ENCODE measurements at regions not wholly inside any gene's neighbourhood (a gene's known extent, or its start where the extent isn't known, plus 50 kb on each side); places are given as distances from the start of the nearest gene placed in this dataset.

- no peak for TF ChIP-seq CTCF (conservative IDR thresholded peaks at IDR 0.05; ENCODE audit: low read depth in 2 of 2)
- TF ChIP-seq POLR2AphosphoS5 (IDR thresholded peaks at IDR 0.05; ENCODE audit: low read depth), result no peak
- TF ChIP-seq CREB1 (CRISPR knock-in tag; IDR thresholded peaks at IDR 0.05; ENCODE audit: low read depth), result no peak
- no peak for TF ChIP-seq EZH2 (IDR thresholded peaks at IDR 0.05; ENCODE audit: low read depth, unreplicated experiment)
- no peak for TF ChIP-seq JUNB (IDR thresholded peaks at IDR 0.05; ENCODE audit: unreplicated experiment)
- no peak for TF ChIP-seq EZH2phosphoT487 (IDR thresholded peaks at IDR 0.05; ENCODE audit: unreplicated experiment)
Measured at GRCh38 chr5:116361979-116362577, 212.5 kb downstream of the SEMA6A start.

Measured in GM23338 (cell line).